Spinal cord (tissue), 9 donors: ENCODE measurements at regions not wholly inside any gene's neighbourhood (a gene's known extent, or its start where the extent isn't known, plus 50 kb on each side); places are given as distances from the start of the nearest gene placed in this dataset.

Experiments
- DNase-seq, 6 donors: peaks; one replicate each; pipeline versions ENCODE4 v3.0.0 to v3.0.0-alpha.2; 2013 to 2015; ENCODE audit warnings: low spot score in 6 of 6, low read depth in 4 of 6
- H3K27ac ChIP-seq: one replicate; pipeline ENCODE4 v1.5.1; 2013; ENCODE audit warnings: low read depth, low read length, control low read depth
- H3K27me3 ChIP-seq: one replicate; pipeline ENCODE4 v1.6.1; 2013; ENCODE audit warnings: low read length; ENCODE audit not compliant: control insufficient read depth, insufficient read depth
- H3K36me3 ChIP-seq: one replicate; pipeline ENCODE4 v1.6.1; 2013; ENCODE audit warnings: low read length; ENCODE audit not compliant: control insufficient read depth, insufficient read depth
- H3K4me1 ChIP-seq: one replicate; pipeline ENCODE4 v1.6.1; 2013; ENCODE audit warnings: low read length; ENCODE audit not compliant: control insufficient read depth, insufficient read depth
- H3K4me3 ChIP-seq: one replicate; pipeline ENCODE4 v1.5.1; 2013; ENCODE audit warnings: low read depth, low read length, control low read depth
- H3K9me3 ChIP-seq: one replicate; pipeline ENCODE4 v1.6.1; 2013; ENCODE audit warnings: low read length; ENCODE audit not compliant: control insufficient read depth, insufficient read depth
- WGBS: methylation state at CpG from one replicate; pipeline ENCODE4 v1.1.5; 2013; ENCODE audit warnings: missing lambda C conversion rate; ENCODE audit not compliant: insufficient coverage; 5-methylcytosine and 5-hydroxymethylcytosine counted together
- donor health status: healthy.

DNA sequence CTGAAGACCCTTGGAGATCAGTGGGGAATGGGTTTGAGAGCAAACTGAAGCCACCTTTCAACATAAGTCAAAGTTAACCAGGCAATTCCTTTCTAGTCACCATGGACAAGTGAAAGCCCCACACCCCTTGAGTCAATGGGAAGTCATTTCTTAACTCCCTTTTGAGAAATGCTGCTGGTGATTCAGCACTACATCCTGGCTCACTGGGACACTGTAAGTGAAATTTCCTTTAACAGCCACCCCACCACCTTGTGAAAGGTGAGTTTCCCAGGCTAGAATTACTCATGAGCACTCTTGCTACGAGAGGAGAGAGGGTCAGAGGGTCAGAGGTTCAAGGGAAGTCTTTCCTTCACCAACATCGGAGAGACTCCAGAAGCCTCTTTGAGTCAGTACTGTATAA lies 93.3 kb upstream of the MARCKS start:
- Histone ChIP-seq H3K27ac (no peak overlapping the region), H3K27me3 (no peaks in the 10 kb centered on the region), H3K9me3 (no peaks in the 10 kb centered on the region), H3K4me3 (no peak overlapping the region), H3K36me3 (no peaks in the 10 kb centered on the region), H3K4me1 (no peaks in the 10 kb centered on the region)
- no CpG with 5 or more reads among the region's 2 CpGs for WGBS
- DNase-seq = no peak

DNA sequence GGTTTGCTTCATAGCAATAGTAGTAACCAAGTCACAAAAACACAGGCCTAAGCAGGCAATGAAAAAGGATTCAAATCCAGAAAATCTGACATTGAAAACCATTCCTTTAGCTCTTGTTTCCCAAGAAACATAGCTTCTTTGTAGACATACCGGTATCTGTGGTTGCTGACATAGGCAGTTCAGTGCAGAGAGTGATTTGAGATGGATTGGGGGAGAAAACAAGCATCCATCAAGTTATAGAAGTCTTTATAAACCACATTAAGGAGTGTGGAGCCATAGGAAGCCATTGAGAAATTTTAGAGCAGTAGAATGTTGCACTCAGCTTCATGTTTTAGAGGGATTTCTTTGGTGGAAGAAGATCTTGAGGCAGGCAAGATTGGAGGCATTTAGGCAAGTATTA lies 91.2 kb upstream of the MARCKS start:
- no CpG with 5 or more reads among the region's 1 CpG for WGBS
- Histone ChIP-seq H3K4me1 (no peaks in the 10 kb centered on the region), H3K27ac (no peak overlapping the region), H3K4me3 (no peak overlapping the region), H3K27me3 (no peaks in the 10 kb centered on the region), H3K9me3 (no peaks in the 10 kb centered on the region), H3K36me3 (no peaks in the 10 kb centered on the region)
- DNase-seq = no peak

DNA sequence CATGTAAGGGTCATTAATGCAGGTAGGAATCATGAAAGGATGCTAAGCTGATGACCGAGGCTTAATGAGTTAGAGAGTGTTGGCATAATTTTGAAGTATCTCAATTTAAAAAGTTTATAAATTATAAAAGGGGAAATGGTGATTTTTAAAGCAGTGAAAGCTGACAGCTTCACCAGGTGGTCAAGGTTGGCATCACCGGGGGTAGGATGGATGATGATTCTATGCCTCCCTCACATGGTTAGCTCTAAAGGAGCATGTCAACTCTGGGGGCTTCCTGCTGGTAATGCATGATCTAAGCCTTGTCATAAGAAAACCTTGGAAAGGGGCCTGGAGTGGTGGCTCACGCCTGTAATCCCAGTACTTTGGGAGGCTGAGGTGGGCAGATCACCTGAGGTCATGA lies 89.2 kb upstream of the MARCKS start:
- no peaks in the 10 kb centered on the region for H3K9me3 ChIP-seq
- H3K4me1 ChIP-seq = no peaks in the 10 kb centered on the region
- no peak overlapping the region for H3K27ac ChIP-seq
- H3K36me3 ChIP-seq = no peaks in the 10 kb centered on the region
- H3K4me3 ChIP-seq = no peak overlapping the region
- DNase-seq = no peak
- no CpG with 5 or more reads among the region's 3 CpGs for WGBS
- H3K27me3 ChIP-seq = no peaks in the 10 kb centered on the region

DNA sequence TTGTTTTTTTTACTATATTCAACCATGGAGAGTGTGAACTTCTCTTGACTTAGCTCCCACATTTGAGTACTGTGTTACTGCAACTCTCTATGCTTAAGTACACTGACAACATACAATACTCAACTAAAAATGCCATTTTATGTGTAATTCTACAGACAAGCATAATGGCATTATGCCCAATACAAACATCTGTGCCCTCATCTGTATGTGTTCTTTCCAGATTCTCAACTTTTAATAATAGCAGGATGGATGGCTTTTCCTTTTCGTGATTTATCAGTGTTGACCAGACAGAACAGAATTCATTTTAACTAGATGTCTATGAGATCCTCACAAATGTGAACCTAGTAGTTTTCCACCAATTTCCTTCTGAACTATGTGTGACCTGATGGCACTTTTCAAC lies 84.2 kb upstream of the MARCKS start:
- no peaks in the 10 kb centered on the region for H3K9me3 ChIP-seq
- no peak for DNase-seq
- H3K36me3 ChIP-seq = no peaks in the 10 kb centered on the region
- no CpG with 5 or more reads among the region's 1 CpG for WGBS
- H3K27ac ChIP-seq = no peak overlapping the region
- H3K27me3 ChIP-seq = no peaks in the 10 kb centered on the region
- H3K4me1 ChIP-seq = no peaks in the 10 kb centered on the region
- H3K4me3 ChIP-seq = no peak overlapping the region

DNA sequence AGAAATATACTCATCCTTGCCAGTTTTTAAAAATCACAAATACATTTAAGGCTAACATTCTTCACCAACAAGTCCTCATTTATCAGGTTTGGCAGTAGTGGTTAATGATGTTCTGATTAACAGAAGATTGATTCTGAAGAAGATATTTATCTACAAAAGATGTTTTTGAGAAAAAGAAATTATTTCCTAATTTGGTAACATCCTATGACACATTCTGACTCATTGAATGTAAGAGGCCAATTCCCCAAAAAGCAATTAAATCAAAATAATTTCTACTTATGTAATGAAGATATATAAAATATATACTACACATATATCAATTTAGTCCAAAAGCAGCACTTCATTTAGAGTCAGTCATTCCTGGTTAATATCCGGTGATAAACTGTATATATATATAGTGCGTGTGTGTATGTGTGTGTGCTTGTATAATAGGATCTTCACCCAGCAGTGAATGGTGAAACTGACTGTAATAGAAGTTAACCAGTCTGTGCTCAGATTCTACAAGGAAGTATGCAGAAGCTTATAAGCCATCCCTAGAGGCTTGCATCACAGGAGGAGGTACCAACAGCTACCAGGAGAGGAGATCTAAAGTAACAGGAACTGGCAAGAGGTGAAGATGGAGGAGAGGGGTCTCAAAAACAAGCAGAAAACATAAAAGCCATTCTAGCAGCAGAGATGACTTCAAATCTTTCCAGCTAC lies 82.9 kb upstream of the MARCKS start:
- no peak overlapping the region for H3K27ac ChIP-seq
- no peaks in the 10 kb centered on the region for H3K4me1 ChIP-seq
- H3K4me3 ChIP-seq = no peak overlapping the region
- 100% methylated on average over 1 of the region's 2 CpGs for WGBS
- H3K27me3 ChIP-seq = no peaks in the 10 kb centered on the region
- no peak for DNase-seq
- H3K36me3 ChIP-seq = no peaks in the 10 kb centered on the region
- H3K9me3 ChIP-seq = no peaks in the 10 kb centered on the region

DNA sequence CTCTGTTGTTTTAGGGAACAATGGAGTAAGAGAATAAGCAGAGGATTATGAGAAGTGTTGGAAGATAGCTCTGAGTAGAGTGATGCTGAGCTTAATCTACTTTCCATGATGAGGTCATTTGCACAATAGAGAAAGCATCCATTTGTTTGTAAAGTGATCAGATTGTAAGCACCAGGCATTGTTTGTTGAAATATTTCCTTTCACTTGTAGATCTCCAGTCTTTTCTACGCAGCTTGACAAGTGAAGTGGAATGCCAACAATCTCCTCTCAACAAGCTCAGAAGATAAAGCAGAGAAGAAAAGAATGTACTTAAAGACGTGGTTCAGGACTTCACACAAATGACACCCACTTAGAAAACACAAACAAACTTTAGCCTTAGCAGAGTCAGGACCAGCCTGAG lies 80.1 kb upstream of the MARCKS start:
- H3K36me3 ChIP-seq = no peaks in the 10 kb centered on the region
- no peaks in the 10 kb centered on the region for H3K27me3 ChIP-seq
- H3K27ac ChIP-seq = no peak overlapping the region
- WGBS = no CpG with 5 or more reads among the region's 2 CpGs
- no peaks in the 10 kb centered on the region for H3K9me3 ChIP-seq
- no peak overlapping the region for H3K4me3 ChIP-seq
- no peaks in the 10 kb centered on the region for H3K4me1 ChIP-seq
- DNase-seq = no peak

DNA sequence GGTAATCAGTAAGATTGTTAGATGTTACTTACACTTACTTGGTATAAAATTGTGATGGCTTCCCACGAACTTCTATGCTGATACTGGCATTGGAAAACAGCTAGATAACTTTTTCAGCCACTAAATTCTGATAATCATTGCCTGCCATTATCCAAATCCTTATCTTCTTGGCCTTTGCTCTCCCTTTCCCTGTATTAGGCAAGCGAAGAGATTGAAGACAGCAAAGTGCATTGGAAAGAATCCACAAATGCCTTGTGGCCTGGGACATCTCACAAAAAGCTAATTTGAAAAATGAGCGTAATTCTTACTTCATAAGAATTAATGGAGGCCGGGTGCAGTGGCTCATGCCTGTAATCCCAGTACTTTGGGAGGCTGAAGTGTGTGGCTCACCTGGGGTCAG lies 79.5 kb upstream of the MARCKS start:
- H3K27ac ChIP-seq = no peak overlapping the region
- 100% methylated on average over 1 of the region's 4 CpGs for WGBS
- H3K4me1 ChIP-seq = no peaks in the 10 kb centered on the region
- no peaks in the 10 kb centered on the region for H3K36me3 ChIP-seq
- H3K4me3 ChIP-seq = no peak overlapping the region
- no peaks in the 10 kb centered on the region for H3K27me3 ChIP-seq
- no peaks in the 10 kb centered on the region for H3K9me3 ChIP-seq
- DNase-seq = no peak

DNA sequence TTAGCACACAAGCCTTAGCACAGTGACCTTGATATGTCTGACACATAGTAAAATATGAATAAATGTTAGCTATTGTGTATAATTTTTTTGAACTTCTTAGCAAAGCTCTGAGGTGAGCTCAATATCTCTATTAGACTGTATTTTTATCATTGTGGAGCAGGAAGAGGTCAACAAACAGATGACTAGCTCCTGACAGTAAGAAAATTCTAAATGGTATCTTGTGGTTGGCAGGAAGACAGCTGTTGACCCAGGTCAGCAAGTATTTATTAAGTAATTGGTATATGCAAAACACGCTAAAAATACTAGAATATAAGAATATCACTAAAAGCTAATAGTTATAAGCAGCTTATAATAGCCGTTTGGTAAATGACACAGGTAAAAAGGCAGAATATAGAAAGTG lies 77.5 kb upstream of the MARCKS start:
- no peak for DNase-seq
- Histone ChIP-seq H3K9me3 (no peaks in the 10 kb centered on the region), H3K27me3 (no peaks in the 10 kb centered on the region), H3K4me3 (no peak overlapping the region), H3K36me3 (no peaks in the 10 kb centered on the region), H3K27ac (no peak overlapping the region), H3K4me1 (no peaks in the 10 kb centered on the region)
- WGBS = no CpG with 5 or more reads among the region's 2 CpGs

DNA sequence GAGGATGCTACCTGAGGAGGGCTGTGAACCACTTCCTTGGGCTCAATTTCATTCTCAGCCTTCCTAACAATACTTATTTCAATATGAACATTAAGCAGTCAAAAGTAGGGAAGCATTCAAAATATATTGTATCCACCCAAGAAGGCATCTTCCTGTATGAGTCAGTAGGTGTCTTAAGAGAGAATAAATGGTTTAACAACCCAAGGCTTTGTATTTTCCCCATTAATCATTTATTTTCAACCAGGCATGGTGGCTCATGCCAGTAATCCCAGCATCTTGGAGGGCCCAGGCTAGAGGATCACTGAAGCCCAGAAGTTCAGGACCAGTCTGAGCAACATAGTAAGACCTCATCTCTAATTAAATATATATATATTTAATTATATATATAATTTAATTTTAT lies 74.5 kb upstream of the MARCKS start:
- no peaks in the 10 kb centered on the region for H3K27me3 ChIP-seq
- DNase-seq = no peak
- no peaks in the 10 kb centered on the region for H3K9me3 ChIP-seq
- no peaks in the 10 kb centered on the region for H3K36me3 ChIP-seq
- H3K27ac ChIP-seq = no peak overlapping the region
- H3K4me3 ChIP-seq = no peak overlapping the region
- no peaks in the 10 kb centered on the region for H3K4me1 ChIP-seq

DNA sequence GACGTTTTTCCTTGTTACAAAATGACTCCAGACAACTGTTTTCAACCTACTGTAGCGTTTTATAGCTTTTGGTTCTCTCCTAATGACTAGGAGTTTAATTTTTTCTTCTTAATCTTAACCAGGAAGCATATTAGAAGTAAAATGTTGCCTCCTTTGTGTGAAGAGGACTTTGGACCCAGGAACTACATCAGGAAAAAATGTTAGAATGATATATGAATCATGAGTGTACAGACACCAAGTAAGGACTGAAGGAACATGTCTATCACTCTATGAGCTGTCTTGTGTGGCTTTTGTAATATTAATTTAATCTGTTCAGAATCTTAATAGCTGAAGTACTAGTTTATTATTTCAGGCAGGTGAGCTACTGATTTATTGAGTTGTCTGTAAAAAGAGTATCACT lies 71.0 kb upstream of the MARCKS start:
- Histone ChIP-seq H3K36me3 (no peaks in the 10 kb centered on the region), H3K4me1 (no peaks in the 10 kb centered on the region), H3K27me3 (no peaks in the 10 kb centered on the region), H3K4me3 (no peak overlapping the region), H3K9me3 (no peaks in the 10 kb centered on the region), H3K27ac (no peak overlapping the region)
- no peak for DNase-seq
- WGBS = no CpG with 5 or more reads among the region's 2 CpGs
